ENCODE measurements at regions not wholly inside any gene's neighbourhood (a gene's known extent, or its start where the extent isn't known, plus 50 kb on each side); places are given as distances from the start of the nearest gene placed in this dataset.

DNA sequence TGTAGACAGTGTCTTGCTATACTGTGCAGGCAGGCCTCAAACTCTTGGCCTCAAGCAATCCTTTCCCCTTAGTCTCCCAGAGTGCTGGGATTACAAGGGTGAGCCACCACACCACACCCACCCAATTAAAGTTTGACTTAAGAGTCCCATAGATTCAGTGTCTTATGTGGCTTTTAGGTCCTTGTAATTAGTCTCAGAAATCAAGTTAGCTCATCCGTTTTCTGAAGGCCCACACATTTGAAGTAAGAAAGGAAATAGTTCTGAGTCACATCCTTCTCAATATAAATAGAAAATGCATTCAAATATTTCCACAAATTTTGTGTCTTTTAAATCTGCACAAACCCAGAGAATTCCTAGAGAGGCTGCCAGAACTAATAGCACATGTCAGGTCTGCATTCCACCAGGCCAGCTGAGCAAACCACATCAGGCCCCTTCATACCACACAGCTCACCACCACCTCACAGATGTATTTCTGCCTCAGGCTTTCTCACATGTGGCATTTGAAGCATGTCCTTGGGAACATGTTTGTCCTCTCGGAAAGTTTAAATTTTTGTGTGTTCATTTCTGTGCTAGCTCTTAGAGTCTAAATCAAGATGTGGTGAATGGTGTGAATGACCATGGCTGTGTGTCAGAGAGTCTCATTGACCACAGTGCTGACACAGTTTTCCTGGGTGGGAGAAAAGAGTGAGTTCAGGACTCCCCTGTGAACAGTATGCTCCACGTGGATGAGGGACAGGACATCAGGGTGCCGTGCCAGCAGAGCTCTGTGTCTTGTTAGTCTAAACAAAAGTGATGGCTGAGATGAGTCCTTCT, 148.4 kb upstream of the USP9Y start:
- no peak for DNase-seq

DNA sequence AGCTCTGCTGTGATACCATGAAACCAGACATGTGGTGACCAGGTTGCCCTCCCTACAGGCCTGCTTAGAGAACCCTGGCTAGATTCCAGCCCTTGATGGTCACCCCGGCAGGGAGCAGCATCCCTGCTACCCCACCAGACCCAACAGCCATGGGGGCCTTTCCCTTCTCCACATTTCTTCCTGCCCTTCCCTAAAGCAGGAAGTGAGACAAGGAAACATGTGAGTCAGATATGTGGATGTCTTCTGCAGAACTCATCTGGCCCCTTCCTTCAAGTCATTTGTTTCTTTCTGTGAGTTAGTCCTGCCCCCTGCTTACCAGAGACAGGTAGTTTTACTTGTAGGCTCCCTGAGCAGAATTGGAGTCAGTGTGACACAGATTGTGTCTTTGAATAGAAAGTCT, 147.1 kb upstream of the USP9Y start:
- no peak for DNase-seq

DNA sequence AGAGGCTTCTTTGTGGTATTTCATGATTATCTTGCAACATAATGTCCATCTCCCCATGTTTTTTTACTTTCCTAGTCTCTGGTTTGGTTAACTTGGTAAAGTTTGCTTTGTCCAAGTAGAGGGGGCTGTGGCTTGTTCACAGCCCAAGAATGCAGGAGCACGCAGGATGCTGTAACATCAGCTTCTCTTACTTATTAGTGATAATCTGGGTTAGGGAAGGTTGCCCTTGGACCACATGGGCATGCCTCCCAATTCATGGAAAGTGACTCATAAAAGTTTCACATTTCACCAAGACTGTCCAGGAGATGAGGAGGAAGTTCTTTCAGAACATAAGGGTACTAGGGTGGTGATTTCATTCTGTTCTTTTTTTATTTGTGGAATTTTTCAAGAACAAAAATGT, 146.0 kb upstream of the USP9Y start:
- no peak for DNase-seq

DNA sequence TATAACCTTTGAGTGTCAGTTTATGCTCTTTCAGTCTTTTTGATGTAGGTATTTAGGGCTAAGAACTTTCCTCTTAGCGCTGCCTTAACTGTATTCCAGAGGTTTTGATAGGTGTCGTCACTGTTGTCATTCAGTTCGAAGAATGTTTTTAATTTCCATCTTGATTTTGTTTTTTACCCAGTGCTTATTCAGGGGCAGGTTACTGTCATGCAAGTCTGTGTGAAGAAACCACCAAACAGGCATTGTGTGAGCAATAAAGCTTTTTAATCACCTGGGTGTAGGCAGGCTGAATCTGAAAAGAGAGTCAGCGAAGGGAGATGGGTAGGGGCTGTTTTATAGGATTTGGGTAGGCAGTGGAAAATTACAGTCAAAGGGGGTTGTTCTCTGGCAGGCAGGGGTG, 142.0 kb upstream of the USP9Y start:
- DNase-seq = no peak

DNA sequence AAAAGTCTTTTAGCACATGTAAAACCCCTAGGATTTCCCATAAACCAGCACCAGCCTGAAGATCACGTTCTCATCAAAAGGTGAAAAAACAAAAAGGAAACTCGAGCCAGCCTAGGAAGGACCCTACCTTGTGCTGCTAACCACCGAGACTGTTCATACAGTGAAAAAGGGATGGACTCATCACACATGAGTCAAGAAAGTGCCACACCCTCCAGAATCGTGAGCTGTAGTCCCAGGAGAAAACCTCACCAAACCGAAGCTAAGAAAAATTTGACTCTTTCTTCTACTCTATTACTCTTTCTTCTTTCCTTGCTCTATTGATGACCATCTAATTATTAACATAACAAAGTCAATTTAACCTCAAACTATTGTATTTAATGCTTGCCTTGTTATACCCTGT, 124.8 kb upstream of the USP9Y start:
- DNase-seq = no peak

DNA sequence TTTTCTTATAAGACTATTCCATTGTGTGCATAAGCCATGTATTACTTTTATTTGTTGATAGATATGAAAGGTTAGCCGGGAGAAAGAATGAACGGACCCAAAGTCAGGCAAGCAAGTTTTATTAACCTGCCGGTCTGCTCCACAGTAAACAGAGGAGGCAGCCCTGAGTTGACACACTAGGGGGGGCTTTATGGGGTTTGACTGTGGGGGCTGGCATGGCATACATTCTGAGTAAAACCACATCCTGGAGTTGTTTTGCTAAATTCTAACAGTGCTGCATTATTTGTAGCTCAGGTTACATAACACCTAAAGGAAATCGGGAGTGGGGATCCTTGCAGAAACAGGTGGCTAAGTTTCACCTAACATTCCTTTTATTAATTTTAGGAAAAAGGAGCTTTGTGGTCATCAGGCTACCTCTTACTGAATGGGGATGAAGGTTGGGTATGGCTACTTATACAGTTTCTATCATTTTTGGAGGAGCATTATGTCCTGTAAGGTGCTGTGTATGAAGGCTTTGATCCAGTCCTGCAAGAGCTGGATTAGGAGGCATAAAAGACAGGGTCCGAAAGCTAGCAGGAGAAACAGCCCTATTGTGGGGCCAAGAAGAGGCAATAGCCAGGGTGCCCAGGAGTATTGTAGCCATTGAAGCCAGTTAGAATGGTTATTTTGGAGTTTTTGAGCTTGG, 107.4 kb upstream of the USP9Y start:
- no peak for DNase-seq

DNA sequence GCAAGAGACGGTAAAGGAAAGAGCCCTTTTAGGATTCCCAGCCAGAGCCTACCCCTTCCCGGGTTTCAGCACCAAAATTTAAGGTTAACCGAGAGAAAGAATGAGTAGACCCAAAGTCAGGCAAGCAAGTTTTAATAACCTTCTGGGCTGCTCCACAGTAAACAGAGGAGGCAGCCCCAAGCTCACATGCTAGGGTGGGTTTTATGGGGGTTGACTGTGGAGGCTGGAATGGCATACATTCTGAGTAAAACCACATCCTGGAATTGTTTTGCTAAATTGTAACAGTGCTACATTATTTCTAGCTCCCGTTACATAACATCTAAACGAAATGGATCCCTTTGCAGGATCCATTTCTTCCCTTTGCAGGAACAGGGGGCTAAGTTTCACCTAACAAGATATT, 102.2 kb upstream of the USP9Y start:
- no peak for DNase-seq

DNA sequence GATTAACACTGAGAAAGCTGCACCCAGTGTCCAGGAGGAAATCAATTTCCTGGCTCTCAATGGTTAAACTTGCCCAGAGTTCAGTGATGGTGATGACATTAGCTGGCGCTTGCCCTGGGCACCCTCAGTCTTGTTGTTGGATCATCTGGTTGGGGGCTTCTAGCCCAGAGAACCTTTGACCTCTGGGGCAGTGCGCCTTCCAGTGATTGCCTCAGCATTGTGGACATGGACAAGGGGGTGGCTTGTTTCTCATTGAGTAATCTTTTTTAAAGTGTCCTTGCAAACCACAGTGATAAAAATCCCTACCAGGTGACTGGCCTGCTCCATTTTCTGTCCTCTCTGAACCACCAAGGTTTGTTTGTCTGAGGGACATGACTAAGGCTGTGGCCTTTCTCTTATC, 95.6 kb upstream of the USP9Y start:
- no peak for DNase-seq

DNA sequence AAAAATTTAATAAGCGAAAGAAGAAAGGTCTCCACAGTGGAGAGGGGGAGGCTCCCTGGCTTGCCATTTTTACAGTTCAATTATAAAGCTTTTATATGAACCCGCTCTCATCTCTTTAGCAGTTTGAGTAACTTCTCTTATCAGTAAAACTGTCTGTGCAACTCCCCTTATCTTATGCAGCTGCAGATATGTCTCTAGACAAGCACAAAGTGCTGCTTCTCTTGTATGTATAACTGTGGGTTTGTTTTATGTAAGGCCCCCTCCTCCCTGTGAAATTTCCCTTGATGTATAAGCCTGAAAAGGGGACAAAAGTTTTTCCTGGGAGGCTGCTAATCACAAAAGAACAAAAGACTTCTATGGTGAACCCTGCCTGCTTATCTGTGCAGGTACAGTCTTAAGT, 90.2 kb upstream of the USP9Y start:
- no peak for DNase-seq

DNA sequence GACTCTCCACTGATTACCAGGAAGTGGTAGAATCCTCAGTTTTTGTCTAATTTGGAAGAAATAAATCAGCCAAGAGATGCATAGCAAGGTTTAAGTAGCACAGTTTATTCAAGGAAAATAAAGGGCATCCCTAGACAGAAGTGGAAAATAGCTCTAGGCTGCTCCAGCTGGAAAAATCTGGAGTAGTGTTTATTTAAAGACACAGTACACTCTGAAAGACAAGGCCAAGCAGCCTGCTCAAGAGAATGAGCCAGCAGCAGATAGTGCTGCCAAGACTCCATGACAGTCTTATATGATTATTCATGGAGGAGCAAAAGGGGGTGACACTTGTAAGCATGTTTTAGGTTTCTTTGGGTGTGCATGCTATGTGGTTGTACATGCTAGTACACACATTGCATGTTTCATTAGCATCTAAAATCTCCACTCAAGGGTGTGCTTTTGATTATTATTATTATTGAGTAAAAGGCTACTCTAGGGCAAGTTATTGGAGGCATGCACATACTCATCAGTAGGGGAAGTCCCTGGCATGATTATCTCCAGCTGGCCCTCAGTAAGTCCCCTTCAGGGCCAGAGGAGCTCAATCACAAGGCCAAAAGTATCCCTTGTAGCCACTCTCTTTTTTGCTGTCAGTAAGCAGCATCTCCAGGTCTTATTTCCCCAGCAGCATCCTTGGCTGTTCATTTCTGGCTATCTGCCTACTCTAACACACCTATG, 85.1 kb upstream of the USP9Y start:
- DNase-seq = no peak

DNA sequence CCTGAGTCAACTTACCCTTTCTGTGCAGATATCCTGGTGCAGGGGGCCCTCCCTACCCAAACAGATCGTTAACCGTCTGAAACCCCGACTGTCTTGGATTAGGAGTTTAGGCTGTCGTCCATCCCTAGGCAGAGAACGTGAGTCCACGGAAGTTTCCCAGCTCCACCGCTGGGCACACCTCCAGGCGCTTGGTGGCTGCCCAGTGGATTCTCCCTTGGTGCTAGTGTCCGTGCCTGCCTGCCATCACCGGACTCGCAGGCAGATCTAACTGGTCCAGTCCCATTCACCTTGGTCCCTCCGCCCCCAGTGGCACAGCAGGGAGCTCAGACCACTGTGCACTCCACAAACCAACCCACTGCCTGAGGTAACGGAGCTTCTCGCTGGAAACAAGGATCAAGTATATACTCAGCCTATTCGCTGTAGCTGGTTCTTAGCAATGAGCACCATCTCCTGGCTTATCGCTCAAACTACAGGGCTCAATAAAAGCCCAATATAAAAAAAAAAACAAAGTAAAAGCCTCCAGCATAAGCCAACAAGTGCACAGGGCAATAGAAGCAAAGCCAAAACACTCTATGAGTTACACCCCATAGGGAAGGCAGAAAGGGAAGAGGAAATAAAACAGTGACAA, 79.5 kb upstream of the USP9Y start:
- no peak for DNase-seq

DNA sequence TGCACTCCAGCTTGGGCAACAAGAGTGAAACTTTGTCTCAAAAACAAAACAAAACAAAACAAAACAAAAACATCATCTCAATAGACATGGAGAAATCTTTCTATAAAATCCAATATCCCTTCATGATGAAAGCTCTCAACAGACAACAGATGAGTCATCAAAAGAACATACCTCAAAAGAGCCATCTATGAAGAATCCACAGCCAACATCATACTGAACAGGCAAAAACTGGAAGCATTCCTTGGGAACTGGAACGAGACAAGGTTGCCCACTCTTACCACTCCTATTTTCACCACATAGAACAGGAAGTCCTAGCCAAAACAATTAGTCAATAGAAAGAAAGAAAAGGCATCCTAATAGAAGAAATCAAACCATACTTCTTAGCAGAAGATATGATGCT, 77.8 kb upstream of the USP9Y start:
- DNase-seq = no peak

DNA sequence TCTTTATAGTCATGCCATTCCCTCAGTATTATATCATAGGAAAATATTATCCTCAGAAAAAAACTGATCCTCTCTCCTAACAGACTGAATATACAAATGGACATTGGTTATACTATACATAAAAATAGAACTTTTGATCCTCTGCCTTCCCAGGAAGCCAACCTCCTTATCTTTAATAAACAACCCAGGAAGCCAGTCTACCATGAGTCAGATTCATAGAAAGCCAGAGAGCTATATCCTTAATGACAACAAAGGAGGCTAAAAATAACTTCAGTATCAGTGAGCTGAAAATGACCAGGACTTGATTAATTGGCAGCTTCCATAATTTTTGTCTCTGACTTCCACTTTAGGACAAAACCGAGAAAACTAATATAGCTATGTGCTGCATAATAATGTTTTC, 58.0 kb upstream of the USP9Y start:
- no peak for DNase-seq

DNA sequence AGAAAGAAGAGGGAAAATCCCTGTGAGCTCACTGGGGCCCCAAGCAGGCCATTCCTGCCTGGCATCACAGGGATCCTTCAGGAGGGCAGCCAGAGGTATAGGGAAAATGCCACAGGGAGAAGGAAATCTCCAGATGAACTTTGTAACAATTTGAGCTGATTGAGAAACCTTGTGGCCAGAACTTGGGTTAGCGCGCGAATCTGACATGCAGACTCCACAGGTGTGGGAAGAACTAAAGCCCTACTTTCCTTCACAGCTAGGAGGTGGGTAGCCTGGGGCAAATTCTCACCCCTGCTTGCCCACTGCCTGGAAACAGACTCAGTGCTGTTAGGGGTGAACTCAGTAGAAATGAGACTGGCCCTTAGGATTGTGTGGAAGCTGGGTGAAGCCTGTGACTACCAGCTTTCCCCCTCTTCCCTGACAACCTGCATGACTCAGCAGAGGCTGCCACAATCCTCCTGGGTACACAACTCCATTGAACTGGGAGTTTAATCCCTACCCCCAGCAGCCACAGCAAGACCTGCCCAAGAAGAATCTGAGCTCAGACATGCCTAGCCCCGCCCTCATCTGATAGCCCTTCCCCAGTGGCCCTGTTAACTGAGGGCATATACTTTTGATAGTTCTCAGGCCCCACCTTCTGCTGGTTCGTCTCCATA, 57.2 kb upstream of the USP9Y start:
- no peak for DNase-seq

DNA sequence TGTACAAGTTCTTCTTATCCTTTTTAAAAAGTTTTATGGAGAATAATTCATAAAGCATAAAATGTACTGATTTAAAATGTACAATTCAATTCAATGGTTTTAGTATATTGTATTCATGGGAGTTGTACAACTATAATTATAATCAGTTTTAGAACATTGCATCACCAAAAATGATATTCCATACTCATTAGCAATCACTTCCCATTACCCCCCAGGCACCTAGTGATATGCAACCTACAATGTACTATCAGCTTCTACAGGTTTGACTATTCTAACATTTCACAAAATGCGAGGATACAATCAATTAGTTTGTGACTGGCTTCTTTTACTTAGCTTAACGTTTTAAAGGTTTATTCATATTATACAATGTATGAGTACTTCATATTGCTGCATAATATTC, 49.9 kb upstream of the USP9Y start:
- DNase-seq = no peak

All from amygdala (tissue), 56 donors.